ENCODE measurements at regions not wholly inside any gene's neighbourhood (a gene's known extent, or its start where the extent isn't known, plus 50 kb on each side); places are given as distances from the start of the nearest gene placed in this dataset.

- TF ChIP-seq ATF2 (CRISPR knock-in tag; IDR thresholded peaks at IDR 0.05; ENCODE audit: borderline replicate concordance, low read depth) (no peak), USF2 (CRISPR knock-in tag; IDR thresholded peaks at IDR 0.05) (no peak), MAX (CRISPR knock-in tag; IDR thresholded peaks at IDR 0.05) (no peak), ESRRA (CRISPR knock-in tag; IDR thresholded peaks at IDR 0.05; ENCODE audit: borderline replicate concordance) (no peak), CBFB (CRISPR knock-in tag; IDR thresholded peaks at IDR 0.05; ENCODE audit: low read depth) (no peak), HMGA2 (CRISPR knock-in tag; IDR thresholded peaks at IDR 0.05) (no peak), JUN (CRISPR knock-in tag; IDR thresholded peaks at IDR 0.05) (no peak), ELF4 (CRISPR knock-in tag; IDR thresholded peaks at IDR 0.05; ENCODE audit: low read depth) (no peak), CTCF (IDR thresholded peaks at IDR 0.05) (no peak), ETV6 (CRISPR knock-in tag; IDR thresholded peaks at IDR 0.05) (no peak), SP1 (CRISPR knock-in tag; conservative IDR thresholded peaks at IDR 0.05) (no peak)
These were observed 153.8 kb upstream of the SLC4A4 start for GRCh38 chr4:71185037-71185436.
